ENCODE measurements at regions not wholly inside any gene's neighbourhood (a gene's known extent, or its start where the extent isn't known, plus 50 kb on each side); places are given as distances from the start of the nearest gene placed in this dataset.

DNA sequence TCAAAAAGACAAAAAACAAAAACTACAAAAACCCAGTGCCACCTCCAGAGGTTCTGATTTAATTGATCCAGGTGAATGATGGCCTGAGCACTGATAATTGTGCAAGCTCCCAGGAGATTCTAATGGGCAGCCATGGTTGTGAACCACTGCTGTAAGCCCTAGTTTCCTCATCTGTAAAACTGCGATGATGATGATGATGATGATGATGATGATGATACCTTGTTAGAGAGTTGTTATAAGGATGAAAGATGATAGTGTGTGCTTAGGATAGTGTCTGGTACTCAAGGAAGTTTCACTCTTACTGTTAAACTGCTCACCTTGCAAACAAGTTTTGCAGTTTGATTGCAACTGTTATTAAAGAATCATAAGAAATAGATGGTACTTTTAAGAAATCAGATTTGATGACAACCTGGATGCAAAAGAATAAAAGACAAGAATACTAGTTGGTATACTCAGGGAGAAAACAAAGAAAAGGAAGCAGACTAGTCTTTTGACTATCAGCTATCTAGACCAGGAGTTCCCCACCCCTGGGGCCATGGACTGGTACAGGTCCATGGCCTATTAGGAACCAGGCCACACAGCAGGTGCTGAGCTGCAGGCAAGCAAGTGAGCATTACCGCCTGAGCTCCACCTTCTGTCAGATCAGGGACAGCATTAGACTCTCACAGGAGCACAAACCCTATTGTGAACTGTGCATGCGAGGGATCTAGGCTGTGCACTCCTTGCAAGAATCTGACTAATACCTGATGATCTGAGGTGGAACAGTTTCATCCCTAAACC lies 98.0 kb downstream of the OR2K2 start:
- no peak overlapping the region for H3K4me2 ChIP-seq (ENCODE audit: control insufficient read depth, insufficient read depth)
- H2AFZ ChIP-seq (ENCODE audit: control insufficient read depth, low read depth, low read length), result no peak overlapping the region
- no peak overlapping the region for H3K9ac ChIP-seq (ENCODE audit: control insufficient read depth, insufficient read depth, low read length)
- ChIA-PET SMC1A (ENCODE audit: uncharacterized antibody, unreplicated experiment) (interaction anchor here (0.7 to 3.6 kb wide), 2 partner anchors 77 to 193 kb away, joined by 3 to 9 read pairs; no protein-coding TSS in a partner anchor), RAD21 (ENCODE audit: unreplicated experiment) (interaction anchor here (1.5 to 2.1 kb wide), 2 partner anchors 83 to 153 kb away, joined by 3 to 4 read pairs; no protein-coding TSS in a partner anchor), CTCF (interaction anchor here (0.6 kb wide), 1 partner anchor 594 kb away, joined by 3 read pairs; no protein-coding TSS in a partner anchor), POLR2A (no interaction called here)
- in situ Hi-C loops (cut with MboI) (no loop called here), intact Hi-C loops (cut with micrococcal nuclease; ENCODE audit: unreplicated experiment) (no loop called here)
- no peak overlapping the region for H3K27ac ChIP-seq (ENCODE audit: control insufficient read depth, insufficient read depth)
- no peaks in the 10 kb centered on the region for H3K4me1 ChIP-seq (ENCODE audit: control insufficient read depth, insufficient read depth, low read length)
- FAIRE-seq, result no peak
- no peaks in the 10 kb centered on the region for H3K27me3 ChIP-seq (replicated peaks in 1 of 2; ENCODE audit: control insufficient read depth in 2 of 2, insufficient read depth in 2 of 2, low read length in 1 of 2)
- 80% methylated on average over 3 of the region's 3 CpGs for WGBS (ENCODE audit: insufficient coverage, insufficient replicate concordance, low lambda C conversion rate, missing lambda C conversion rate)
- peak; percentile 73 for ATAC-seq
- H4K20me1 ChIP-seq (ENCODE audit: control insufficient read depth, insufficient read depth), result no peaks in the 10 kb centered on the region
- BruUV-seq (replicated peaks), result no TSS peak
- no peaks in the 10 kb centered on the region for H3K36me3 ChIP-seq (ENCODE audit: control insufficient read depth in 2 of 2, insufficient read depth in 2 of 2, low read length in 1 of 2)
- no peaks in the 10 kb centered on the region for H3K9me3 ChIP-seq (replicated peaks; ENCODE audit: control insufficient read depth, insufficient read depth, low read length)
- DNase-seq (ENCODE audit: low read depth, low spot score), result no peak
- H3K79me2 ChIP-seq (ENCODE audit: control insufficient read depth, insufficient read depth, low read length), result no peaks in the 10 kb centered on the region
- no peak overlapping the region for H3K4me3 ChIP-seq
- TF ChIP-seq NFIC (IDR thresholded peaks at IDR 0.05; ENCODE audit: low read depth, low read length), result no peak
- TF ChIP-seq CBX3 (IDR thresholded peaks at IDR 0.05; ENCODE audit: borderline replicate concordance, low read depth), result no peak
- no peak for TF ChIP-seq ZNF384 (IDR thresholded peaks at IDR 0.05; ENCODE audit: borderline replicate concordance, low read depth, low read length)
- TF ChIP-seq MXI1 (IDR thresholded peaks at IDR 0.05; ENCODE audit: low read depth, low read length), result no peak
- TF ChIP-seq IRF5 (IDR thresholded peaks at IDR 0.05; ENCODE audit: borderline replicate concordance), result no peak
- TF ChIP-seq POLR2A (IDR thresholded peaks at IDR 0.05; ENCODE audit: low read depth, low read length), result no peak
- no peak for TF ChIP-seq PAX8 (IDR thresholded peaks at IDR 0.05)
- no peak for TF ChIP-seq MTA2 (IDR thresholded peaks at IDR 0.05; ENCODE audit: low read depth)
- TF ChIP-seq, protein P1, sequence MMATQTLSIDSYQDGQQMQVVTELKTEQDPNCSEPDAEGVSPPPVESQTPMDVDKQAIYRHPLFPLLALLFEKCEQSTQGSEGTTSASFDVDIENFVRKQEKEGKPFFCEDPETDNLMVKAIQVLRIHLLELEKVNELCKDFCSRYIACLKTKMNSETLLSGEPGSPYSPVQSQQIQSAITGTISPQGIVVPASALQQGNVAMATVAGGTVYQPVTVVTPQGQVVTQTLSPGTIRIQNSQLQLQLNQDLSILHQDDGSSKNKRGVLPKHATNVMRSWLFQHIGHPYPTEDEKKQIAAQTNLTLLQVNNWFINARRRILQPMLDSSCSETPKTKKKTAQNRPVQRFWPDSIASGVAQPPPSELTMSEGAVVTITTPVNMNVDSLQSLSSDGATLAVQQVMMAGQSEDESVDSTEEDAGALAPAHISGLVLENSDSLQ (IDR thresholded peaks at IDR 0.05), result no peak
- TF ChIP-seq YBX1 (IDR thresholded peaks at IDR 0.05), result no peak
- no peak for TF ChIP-seq KAT2A (conservative IDR thresholded peaks at IDR 0.05; ENCODE audit: control insufficient read depth, low read depth, low read length)
- TF ChIP-seq RFX5 (IDR thresholded peaks at IDR 0.05; ENCODE audit: low read depth, low read length), result no peak
- TF ChIP-seq NR2C2 (IDR thresholded peaks at IDR 0.05; ENCODE audit: borderline replicate concordance, control insufficient read depth, insufficient read length, low read depth), result no peak

Measured in GM12878 (cell line).